Astrocyte (in vitro differentiated cells and primary cell): ENCODE measurements at regions not wholly inside any gene's neighbourhood (a gene's known extent, or its start where the extent isn't known, plus 50 kb on each side); places are given as distances from the start of the nearest gene placed in this dataset.

Experiments
- DNase-seq: peaks from one replicate; pipeline ENCODE4 v3.0.0-alpha.2; 2010; ENCODE audit warnings: low read depth
- FAIRE-seq: peaks from 2 replicates; lab custom pipeline; 2011; peaks lifted over from hg19 to GRCh38; lab: Jason Lieb, UNC
- H2AFZ ChIP-seq: 2 replicates; pipeline ENCODE4 v1.6.0; 2012; ENCODE audit warnings: low read depth, low read length, inconsistent platforms
- H3K27ac ChIP-seq: 2 replicates; pipeline ENCODE4 v1.5.1; 2011; ENCODE audit warnings: low read depth, low read length, inconsistent platforms
- H3K27me3 ChIP-seq: 2 replicates; pipeline ENCODE4 v1.6.0; 2011; ENCODE audit warnings: low read length, inconsistent platforms; ENCODE audit not compliant: insufficient read depth
- H3K36me3 ChIP-seq: 2 replicates; pipeline ENCODE4 v1.5.1; 2011; ENCODE audit warnings: low read length, inconsistent platforms; ENCODE audit not compliant: insufficient read depth
- H3K4me1 ChIP-seq: 2 replicates; pipeline ENCODE4 v1.5.1; 2011; ENCODE audit warnings: low read length, inconsistent platforms; ENCODE audit not compliant: insufficient read depth
- H3K4me2 ChIP-seq: 2 replicates; pipeline ENCODE4 v1.6.0; 2012; ENCODE audit warnings: low read length, inconsistent platforms
- H3K4me3 ChIP-seq: 2 replicates; pipeline ENCODE4 v1.5.1; 2011; ENCODE audit warnings: low read depth, mild to moderate bottlenecking, low read length, inconsistent platforms; ENCODE audit not compliant: insufficient read depth
- H3K79me2 ChIP-seq: 2 replicates; pipeline ENCODE4 v1.6.0; 2012; ENCODE audit warnings: mild to moderate bottlenecking, low read length, inconsistent platforms; ENCODE audit not compliant: insufficient read depth
- H3K9ac ChIP-seq: 2 replicates; pipeline ENCODE4 v1.6.0; 2012; ENCODE audit warnings: mild to moderate bottlenecking, low read length, inconsistent platforms
- H3K9me3 ChIP-seq: 2 replicates; pipeline ENCODE4 v1.5.1; 2012; ENCODE audit warnings: low read depth, mild to moderate bottlenecking, low read length, inconsistent platforms; ENCODE audit not compliant: insufficient read depth
- H4K20me1 ChIP-seq: 2 replicates; pipeline ENCODE4 v1.6.0; 2012; ENCODE audit warnings: low read length, inconsistent platforms; ENCODE audit not compliant: insufficient read depth
- H3K27ac Mint-ChIP-seq: one replicate; pipeline ENCODE4 v1.8.0; 2021; ENCODE audit warnings: mild to moderate bottlenecking, mixed read lengths; ENCODE audit not compliant: unreplicated experiment
- H3K27me3 Mint-ChIP-seq: one replicate; pipeline ENCODE4 v1.8.0; 2021; ENCODE audit warnings: low read depth, mixed read lengths; ENCODE audit not compliant: unreplicated experiment
- H3K36me3 Mint-ChIP-seq: one replicate; pipeline ENCODE4 v1.8.0; 2021; ENCODE audit warnings: low read depth, mixed read lengths; ENCODE audit not compliant: unreplicated experiment
- H3K4me1 Mint-ChIP-seq: one replicate; pipeline ENCODE4 v1.8.0; 2021; ENCODE audit warnings: low read depth, mixed read lengths; ENCODE audit not compliant: unreplicated experiment
- H3K4me3 Mint-ChIP-seq: one replicate; pipeline ENCODE4 v1.8.0; 2021; ENCODE audit warnings: mild to moderate bottlenecking, moderate library complexity, mixed read lengths; ENCODE audit not compliant: unreplicated experiment
- H3K9me3 Mint-ChIP-seq: one replicate; pipeline ENCODE4 v1.8.0; 2021; ENCODE audit warnings: mild to moderate bottlenecking, mixed read lengths; ENCODE audit not compliant: unreplicated experiment
- EZH2 ChIP-seq: IDR thresholded peaks from 2 replicates; pipeline ENCODE4 v1.6.1; 2012; ENCODE audit warnings: mild to moderate bottlenecking, low read length, inconsistent platforms; ENCODE audit not compliant: insufficient read depth
- TF ChIP-seq, protein P1 (sequence below): IDR thresholded peaks from 2 replicates; pipeline ENCODE4 v1.5.1; 2011; ENCODE audit warnings: low read depth, mild to moderate bottlenecking, inconsistent platforms, low read length, moderate library complexity; ENCODE audit not compliant: insufficient read depth

DNA sequence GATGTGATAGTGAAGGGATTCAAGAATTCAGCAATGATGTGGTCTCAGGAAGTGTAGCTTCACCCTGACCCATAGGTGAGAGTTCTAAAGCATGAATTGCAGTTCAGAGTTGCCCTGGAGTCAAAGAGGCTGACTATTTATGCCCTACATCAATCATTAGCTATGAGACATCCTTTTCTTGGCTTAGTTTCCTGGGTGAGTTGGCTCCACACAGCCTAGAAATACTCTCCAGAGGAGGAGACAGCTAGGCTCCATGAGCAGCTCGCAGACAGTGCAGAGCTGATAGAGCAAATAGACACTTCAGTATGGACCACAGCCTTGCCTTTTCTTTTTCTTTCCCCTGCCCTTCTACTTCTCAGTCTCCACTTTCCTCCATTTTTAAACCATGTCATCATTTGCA, 1651.8 kb downstream of the MAT2B start:
- Histone ChIP-seq H2AFZ (no peak overlapping the region), H3K4me1 (no peaks in the 10 kb centered on the region), H3K9ac (no peak overlapping the region), H3K9me3 (no peaks in the 10 kb centered on the region), H3K4me2 (no peak overlapping the region), H3K4me3 (no peak overlapping the region), H3K36me3 (no peaks in the 10 kb centered on the region), H3K27me3 (no peaks in the 10 kb centered on the region), H3K27ac (no peak overlapping the region), H4K20me1 (no peaks in the 10 kb centered on the region), H3K79me2 (no peaks in the 10 kb centered on the region)
- no peak for FAIRE-seq
- no peaks in the 10 kb centered on the region for H3K4me1 Mint-ChIP-seq
- no peaks in the 10 kb centered on the region for H3K9me3 Mint-ChIP-seq
- no peaks in the 10 kb centered on the region for H3K27me3 Mint-ChIP-seq
- TF ChIP-seq, protein P1, sequence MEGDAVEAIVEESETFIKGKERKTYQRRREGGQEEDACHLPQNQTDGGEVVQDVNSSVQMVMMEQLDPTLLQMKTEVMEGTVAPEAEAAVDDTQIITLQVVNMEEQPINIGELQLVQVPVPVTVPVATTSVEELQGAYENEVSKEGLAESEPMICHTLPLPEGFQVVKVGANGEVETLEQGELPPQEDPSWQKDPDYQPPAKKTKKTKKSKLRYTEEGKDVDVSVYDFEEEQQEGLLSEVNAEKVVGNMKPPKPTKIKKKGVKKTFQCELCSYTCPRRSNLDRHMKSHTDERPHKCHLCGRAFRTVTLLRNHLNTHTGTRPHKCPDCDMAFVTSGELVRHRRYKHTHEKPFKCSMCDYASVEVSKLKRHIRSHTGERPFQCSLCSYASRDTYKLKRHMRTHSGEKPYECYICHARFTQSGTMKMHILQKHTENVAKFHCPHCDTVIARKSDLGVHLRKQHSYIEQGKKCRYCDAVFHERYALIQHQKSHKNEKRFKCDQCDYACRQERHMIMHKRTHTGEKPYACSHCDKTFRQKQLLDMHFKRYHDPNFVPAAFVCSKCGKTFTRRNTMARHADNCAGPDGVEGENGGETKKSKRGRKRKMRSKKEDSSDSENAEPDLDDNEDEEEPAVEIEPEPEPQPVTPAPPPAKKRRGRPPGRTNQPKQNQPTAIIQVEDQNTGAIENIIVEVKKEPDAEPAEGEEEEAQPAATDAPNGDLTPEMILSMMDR, result no peak
- TF ChIP-seq EZH2, result no peak
- no peaks in the 10 kb centered on the region for H3K36me3 Mint-ChIP-seq
- H3K27ac Mint-ChIP-seq, result no peak overlapping the region
- peak; percentile 15 for DNase-seq
- no peak overlapping the region for H3K4me3 Mint-ChIP-seq

DNA sequence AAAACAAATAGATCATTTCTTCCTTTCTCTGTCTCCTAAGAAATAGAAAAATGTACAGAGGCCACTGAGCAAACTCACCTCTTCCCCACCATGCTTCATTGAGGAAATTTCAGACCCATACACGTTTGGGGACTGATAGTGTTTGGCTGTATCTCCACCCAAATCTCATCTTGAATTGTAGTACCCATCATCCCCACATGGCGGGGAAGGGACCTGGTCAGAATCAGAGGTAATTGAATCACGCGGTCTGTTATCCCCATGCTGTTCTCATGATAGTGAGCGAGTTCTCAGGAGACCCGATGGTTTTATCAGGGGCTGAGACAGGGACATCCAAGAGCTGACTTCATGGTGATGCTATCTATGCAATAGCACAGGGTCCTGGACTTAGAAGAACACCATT, 1655.8 kb downstream of the MAT2B start:
- Histone ChIP-seq H3K27me3 (no peaks in the 10 kb centered on the region), H3K79me2 (no peaks in the 10 kb centered on the region), H3K4me3 (no peak overlapping the region), H3K4me2 (no peak overlapping the region), H3K9ac (no peak overlapping the region), H4K20me1 (no peaks in the 10 kb centered on the region), H3K36me3 (no peaks in the 10 kb centered on the region), H3K27ac (no peak overlapping the region), H3K4me1 (no peaks in the 10 kb centered on the region), H2AFZ (no peak overlapping the region), H3K9me3 (no peaks in the 10 kb centered on the region)
- no peak overlapping the region for H3K27ac Mint-ChIP-seq
- H3K27me3 Mint-ChIP-seq, result no peaks in the 10 kb centered on the region
- no peaks in the 10 kb centered on the region for H3K9me3 Mint-ChIP-seq
- H3K4me3 Mint-ChIP-seq, result no peak overlapping the region
- H3K4me1 Mint-ChIP-seq, result no peaks in the 10 kb centered on the region
- no peak for FAIRE-seq
- H3K36me3 Mint-ChIP-seq, result no peaks in the 10 kb centered on the region
- no peak for TF ChIP-seq EZH2
- TF ChIP-seq, protein P1, result no peak
- no peak for DNase-seq

DNA sequence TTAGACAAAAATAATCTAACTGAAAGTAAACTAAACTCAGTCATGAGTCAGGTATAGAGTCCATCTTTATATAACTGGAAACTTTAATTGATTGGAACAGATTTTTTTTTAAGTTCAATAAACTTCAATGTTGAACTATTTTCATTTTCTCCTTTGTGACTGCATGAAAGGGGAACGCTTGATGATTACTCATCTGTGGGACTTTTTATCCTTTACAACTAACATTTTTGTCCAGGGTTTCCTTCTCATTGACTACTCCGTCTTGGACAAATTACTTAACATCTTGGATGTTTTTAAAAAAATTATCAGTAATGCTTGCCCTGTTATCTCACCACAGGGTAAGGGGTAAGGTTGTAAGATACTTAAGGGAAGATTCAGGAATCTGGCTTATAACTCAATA, 1658.4 kb downstream of the MAT2B start:
- Histone ChIP-seq H3K27ac (no peak overlapping the region), H4K20me1 (no peaks in the 10 kb centered on the region), H3K9ac (no peak overlapping the region), H2AFZ (no peak overlapping the region), H3K4me2 (no peak overlapping the region), H3K36me3 (no peaks in the 10 kb centered on the region), H3K27me3 (no peaks in the 10 kb centered on the region), H3K79me2 (no peaks in the 10 kb centered on the region), H3K9me3 (no peaks in the 10 kb centered on the region), H3K4me1 (no peaks in the 10 kb centered on the region), H3K4me3 (no peak overlapping the region)
- no peaks in the 10 kb centered on the region for H3K9me3 Mint-ChIP-seq
- H3K36me3 Mint-ChIP-seq, result no peaks in the 10 kb centered on the region
- FAIRE-seq, result no peak
- TF ChIP-seq EZH2, result no peak
- TF ChIP-seq, protein P1, result no peak
- no peak overlapping the region for H3K4me3 Mint-ChIP-seq
- no peak for DNase-seq
- H3K4me1 Mint-ChIP-seq, result no peaks in the 10 kb centered on the region
- no peaks in the 10 kb centered on the region for H3K27me3 Mint-ChIP-seq
- H3K27ac Mint-ChIP-seq, result no peak overlapping the region
